Suppressor macrophage treated with lipopolysaccharide for 1 hour (primary cell): ENCODE measurements at regions not wholly inside any gene's neighbourhood (a gene's known extent, or its start where the extent isn't known, plus 50 kb on each side); places are given as distances from the start of the nearest gene placed in this dataset.

Experiments used
- DNase-seq, 3 donors: peaks; one replicate each; pipeline ENCODE4 v3.0.0-alpha.2; 2020 to 2022

DNA sequence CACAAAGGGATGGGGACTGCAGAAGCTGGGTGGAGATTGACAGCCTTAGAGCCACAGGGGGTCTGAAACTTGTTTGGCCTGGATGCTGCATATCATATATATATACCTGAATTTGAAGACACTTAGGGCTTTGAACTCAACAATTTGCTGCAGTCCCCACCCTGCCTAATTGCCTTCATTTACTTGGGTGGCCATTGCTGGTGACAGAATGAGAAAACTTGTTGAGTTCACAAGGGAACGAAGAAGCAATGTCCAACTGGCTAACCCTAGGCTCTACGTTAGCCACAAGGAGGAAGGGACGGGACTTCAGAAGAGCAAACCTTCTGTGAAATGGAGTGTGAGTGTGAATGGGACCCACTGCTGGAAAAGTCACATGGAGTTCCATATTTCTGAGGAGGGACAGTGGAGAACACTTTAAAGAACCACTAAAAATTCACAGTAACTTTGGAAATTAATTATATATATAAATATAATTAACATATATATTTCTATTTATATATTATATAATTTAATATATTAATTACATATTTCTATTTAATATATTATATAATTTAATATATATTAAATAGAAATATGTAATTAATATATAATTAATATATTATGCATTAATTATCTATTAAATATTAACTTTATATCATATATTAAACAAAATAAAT is 215.3 kb upstream of the SOX9 start:
- DNase-seq, result no peak

DNA sequence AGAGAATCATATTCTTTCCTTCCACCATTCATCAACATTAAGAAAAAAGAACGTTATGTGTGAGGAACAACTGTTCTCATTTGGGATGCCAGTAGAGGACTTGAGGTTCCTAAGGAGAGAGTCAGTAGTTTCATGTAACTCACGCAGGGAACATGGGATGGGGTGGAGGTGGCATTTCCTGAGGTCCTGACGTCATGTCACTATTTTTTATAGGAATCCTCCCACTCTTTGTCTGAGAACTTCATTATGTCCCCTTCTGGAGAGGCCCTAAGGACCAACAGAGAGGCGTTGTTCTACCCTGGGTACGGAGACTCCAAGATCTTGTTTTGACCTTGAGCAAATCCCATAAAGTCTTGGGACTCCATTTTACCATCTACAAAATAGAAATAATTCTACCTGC is 211.7 kb upstream of the SOX9 start:
- no peak for DNase-seq

- DNase-seq, result no peak
Observed at GRCh38 chr17:71910002-71910401, 210.8 kb upstream of the SOX9 start.

DNA sequence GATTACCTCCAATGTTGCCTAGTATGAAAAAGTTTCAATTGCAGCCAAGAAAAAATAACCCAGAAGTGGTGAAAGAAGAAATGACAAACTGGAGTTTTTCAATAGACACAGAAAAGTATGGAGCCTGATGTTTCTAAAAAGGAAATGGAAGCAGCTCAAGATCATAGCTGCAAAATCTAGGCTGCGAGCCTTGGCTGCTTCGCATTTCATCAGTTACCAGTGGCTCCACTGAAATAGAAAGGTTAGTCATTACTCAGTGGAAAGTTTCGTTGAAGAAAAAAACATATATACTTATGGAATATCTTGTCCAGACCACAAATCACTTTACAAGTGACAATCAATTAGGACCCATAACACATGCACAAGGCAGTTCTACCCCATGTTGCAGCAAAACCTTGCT is 206.8 kb upstream of the SOX9 start:
- no peak for DNase-seq

GRCh38 chr17:71914812-71915211 is 206.0 kb upstream of the SOX9 start:
- no peak for DNase-seq

GRCh38 chr17:71917715-71918114 is 203.1 kb upstream of the SOX9 start:
- DNase-seq, result no peak

GRCh38 chr17:71919186-71919585 is 201.6 kb upstream of the SOX9 start:
- DNase-seq, result no peak

DNA sequence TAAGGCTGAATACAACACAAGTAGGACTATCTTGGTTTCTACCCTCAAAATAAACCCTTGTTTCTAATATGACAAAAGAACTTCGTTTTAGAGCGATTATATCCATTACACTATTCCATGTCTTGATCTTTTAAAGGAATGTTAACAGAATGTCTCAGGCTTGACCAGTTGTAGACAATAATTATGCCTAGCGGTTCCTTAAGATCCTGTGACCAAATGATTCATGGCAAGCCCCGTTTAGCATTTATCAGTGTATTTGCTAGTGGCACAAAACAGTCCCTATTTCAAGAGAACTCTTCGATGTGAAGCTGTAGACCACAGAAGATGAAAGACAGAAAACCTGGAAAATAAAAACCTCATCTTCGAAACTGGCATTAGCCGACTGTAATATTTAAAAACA is 200.9 kb upstream of the SOX9 start:
- no peak for DNase-seq

DNA sequence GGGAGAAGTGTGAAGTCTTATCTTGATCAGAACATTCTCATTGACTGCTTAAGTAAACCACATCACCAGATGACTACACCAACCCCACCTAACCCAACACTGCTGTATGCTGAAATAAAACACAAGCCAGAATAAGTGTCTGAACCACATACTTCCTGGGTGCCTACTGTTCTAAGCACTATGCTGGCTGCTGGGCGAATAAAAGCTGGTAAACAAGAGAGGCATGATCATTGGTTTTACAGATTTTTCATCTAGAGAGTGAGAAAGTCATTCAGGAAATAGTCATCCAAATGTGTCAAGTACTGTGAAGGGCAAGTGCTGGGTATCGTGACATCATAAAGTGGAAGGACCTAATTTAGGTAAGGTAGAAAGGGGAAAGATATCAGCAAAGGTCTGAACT is 199.0 kb upstream of the SOX9 start:
- DNase-seq, result no peak

DNA sequence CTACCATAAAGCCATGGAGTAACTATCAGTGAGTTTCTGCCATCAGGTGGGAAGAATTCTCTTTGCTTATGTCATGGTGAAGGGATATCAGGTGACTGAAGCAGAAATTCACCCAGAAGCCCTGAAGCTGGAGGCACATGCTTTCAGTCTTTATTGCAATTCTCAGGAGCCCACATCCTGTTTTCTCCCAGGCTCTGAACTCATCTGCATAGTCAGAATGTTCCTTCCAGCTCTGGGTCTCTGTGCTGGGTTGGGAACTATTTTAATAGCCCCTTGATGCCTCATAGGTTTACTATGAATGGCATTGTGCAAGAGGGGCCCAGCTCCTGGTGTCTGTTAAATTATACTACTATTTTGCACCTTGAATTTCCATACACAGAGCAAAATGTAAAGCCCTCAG is 198.4 kb upstream of the SOX9 start:
- no peak for DNase-seq

DNA sequence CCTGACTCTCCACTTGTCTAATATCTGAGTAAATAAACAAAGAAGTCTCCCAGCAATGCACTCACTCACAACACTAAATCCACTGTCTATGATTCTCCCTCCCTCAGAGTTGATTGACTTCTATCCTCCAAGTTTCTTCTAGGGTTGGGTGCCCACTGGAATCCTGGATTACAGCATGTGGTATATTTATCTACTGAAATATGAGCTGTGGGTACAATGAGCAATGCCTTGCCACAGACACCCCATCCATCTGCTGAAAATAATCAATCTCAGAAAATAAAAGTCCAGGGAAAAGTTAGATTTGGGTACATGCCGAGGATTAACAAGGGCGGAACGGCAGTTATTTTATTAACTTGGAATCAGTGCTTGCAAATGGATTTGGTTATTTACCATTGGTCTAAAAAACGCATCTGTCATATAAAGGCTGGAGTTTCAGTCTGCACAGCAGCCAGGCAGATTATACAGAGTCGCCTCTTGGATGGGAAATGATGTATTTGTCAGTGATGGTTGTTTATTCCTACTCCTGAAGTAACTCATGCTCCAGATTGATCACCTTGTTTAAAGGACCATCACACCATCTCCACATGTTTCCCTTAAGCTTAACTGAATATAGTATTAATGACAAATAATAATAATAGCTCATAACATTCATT is 193.9 kb upstream of the SOX9 start:
- DNase-seq, result no peak

DNA sequence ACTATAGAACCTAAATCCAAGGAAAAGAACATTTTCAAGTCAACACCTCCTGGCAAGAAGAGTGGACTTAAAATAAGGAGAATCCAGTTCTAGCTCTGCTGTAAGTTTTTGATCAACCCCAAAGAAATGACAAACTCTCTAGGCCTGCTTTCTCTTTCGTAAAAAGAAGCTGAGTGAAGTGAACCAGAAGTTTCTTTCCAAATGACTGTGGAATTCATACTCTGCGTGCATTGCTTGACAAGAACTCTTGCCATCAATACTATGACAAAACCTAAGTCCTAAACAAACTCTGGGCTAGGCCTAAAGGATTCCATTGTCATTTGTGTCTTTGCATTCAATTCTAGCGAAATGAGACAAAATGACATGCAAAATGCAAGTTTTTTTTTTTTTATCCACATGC is 187.5 kb upstream of the SOX9 start:
- DNase-seq, result no peak

DNA sequence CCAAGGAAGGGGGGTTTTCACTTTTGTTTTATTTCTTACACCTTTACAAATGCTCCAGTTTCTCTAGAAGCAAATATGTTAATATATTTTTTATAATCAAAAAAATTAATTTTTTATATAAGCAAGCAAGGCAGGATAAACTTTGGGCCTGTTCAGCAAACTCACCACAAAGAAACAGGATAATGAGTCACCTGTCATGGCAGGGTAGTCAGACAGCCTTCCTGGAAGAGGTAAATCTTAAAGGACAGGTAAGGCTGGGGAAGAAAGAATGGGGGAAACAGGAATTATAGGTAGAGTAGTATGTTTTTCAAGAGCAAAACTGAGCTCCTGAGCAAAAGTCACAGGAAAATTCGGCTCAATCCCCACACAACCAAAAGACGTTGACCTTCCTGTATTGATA is 186.3 kb upstream of the SOX9 start:
- DNase-seq, result no peak

- DNase-seq, result no peak
Observed at GRCh38 chr17:71935341-71935740, 185.5 kb upstream of the SOX9 start.

DNA sequence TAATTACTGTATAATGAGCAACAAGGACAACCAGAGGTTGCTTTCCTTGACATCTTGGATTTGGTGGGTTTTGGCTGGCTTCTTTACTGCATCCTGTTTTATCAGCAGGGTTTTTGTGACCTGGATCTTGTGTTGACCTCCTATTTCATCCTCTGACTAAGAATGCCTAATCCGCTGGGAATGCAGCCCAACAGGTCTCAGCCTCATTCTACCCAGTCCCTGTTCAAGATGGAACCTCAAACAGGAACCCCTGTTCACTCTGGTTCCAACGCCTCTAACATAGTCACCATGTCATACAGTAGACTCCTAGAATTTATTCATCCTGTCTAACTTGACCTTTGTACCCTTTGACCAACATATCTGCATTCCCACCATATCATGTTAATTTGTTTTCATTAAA is 183.8 kb upstream of the SOX9 start:
- DNase-seq, result no peak

GRCh38 chr17:71937914-71938313 is 182.9 kb upstream of the SOX9 start:
- DNase-seq, result no peak

DNA sequence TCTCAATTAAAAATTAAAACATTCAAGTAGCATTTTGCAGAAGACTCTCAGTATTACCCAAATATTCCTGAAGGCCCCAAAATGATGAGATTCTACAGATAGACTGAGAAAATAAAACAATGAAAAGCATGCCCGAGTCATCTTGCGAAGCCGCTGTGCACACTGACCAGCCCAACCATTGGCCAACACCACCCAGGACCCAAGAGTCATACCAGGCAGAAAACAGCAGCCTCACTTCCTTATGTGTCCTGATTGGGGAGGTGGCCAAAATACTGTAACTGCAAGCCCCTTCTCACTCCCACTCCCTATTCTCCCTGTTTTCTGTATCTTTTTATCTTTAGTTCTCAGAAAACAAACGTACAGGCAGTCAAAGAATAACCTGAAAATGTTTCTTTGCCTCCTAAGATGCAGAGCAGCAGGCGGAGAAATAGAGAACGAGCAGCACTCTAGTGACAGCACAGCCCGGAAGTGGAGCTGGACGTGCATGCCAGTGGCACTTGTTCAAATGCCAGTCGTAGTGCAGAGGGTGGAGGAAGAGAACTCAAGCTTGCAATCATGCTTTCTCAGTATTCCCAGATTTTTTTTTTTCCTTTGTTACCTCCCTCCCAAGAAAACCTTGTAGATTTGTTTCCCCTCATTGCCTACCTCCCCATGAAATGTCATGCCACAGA is 182.3 kb upstream of the SOX9 start:
- DNase-seq, result no peak

DNA sequence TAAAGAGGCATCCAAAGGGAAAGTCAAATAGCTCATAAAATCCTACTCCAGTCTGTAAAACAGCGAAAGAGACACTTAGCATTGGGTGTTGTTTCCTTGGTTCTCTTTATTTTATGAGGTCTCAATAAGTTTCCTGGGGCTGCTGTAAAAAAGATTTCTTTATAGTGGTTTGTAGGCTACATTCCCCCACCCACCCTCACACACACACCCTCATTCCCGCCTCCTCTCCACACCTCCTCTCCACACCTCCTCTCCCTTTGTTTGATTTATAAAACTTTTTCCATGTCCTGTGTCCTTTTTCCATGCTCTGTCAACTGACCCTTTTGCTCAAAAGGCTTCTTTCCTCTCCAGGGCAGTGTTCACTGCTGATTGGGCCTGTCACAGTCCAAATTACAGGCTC is 178.9 kb upstream of the SOX9 start:
- DNase-seq, result no peak

DNA sequence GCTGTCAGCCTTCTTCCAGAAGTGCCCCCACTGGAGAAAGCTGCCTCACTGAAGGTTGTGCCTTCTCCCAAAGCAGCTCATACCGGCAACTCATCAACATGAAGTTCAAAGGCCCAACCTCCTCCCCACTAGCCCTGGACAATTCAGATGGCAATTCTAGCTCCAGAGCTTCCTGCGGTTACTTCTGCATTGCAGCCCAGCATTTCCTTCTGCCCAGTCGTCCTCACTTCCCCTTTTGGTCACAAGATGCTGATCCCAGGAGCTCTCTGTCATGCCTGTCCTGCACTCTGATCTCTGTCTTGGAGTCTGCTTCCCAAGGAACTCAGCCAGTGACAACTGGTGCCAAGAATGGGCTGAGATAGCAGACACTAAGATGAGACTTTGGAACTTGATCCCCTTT is 178.2 kb upstream of the SOX9 start:
- DNase-seq, result peak in 2 of 3 donors; percentile 17 to 32

DNA sequence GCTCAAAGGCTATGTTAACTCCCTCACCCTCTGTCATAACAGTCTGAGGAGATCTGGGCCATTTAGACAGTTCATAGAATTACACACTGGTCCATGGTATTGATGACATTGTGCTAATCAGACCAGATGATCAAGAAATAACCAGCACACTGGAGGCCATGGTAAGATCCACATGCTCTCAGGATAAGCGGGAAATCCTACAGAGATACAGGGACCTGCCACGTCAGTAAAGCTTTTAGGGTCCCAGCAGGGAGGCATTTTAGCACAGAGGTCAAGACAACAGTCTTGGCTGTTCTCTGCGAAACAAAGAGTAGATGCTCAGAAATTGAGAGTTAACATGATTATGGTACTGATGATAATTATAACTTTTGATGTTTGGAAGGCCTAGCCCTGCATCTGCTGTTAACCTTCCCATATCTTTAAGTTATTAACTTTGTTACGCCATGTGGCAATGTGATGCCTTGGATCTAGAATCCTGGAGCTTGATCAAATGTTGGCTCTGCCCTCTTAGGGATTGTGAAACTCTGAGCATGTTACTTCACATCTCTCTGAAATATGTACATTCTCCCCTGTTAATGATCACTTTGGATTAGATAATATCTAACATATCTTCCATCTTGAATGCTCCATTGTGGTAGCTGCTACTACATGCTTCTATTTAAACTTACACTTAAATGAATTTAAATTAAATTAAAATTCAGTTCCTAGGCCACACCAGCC is 172.0 kb upstream of the SOX9 start:
- DNase-seq, result no peak

DNA sequence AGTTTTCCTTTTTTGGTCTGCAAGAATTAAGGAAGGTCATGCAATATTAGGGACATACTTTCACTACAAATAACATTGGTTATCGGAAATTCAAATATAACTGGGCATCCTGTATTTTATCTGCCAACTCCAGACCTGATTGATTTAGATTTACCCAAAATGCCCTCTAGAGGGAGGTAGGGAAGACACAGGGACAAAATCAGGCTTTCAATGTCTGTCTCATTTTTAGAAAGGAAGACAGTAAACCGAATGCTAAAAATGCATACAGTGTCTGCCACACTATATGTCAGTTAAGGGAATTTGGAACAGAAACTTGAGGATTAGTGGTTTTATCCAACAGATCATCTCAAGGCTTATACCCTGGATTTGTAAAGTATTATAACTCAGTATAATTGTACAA is 161.7 kb upstream of the SOX9 start:
- DNase-seq, result no peak

DNA sequence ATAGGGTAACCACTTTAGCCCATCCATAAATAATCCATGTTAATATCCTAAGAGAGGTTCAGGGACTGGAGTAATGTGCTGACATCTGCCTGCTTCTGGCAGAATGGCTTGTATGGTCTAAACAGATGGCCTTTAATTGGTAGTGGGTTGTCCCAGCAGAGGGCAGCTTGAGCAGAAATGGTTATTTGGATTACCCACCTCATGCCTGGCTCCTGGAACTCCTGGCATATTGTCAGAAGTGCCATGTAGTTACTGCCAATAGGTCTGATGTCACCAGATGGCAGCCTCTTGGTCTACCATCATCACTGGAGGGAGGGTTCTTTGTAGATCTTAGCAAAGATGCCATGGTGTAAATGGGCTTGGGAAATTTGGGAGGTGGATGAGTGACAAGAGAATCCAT is 157.5 kb upstream of the SOX9 start:
- no peak for DNase-seq

GRCh38 chr17:71963791-71964190 is 157.0 kb upstream of the SOX9 start:
- no peak for DNase-seq

GRCh38 chr17:71964559-71964958 is 156.3 kb upstream of the SOX9 start:
- DNase-seq, result no peak
